ENCODE measurements at regions not wholly inside any gene's neighbourhood (a gene's known extent, or its start where the extent isn't known, plus 50 kb on each side); places are given as distances from the start of the nearest gene placed in this dataset.

DNA sequence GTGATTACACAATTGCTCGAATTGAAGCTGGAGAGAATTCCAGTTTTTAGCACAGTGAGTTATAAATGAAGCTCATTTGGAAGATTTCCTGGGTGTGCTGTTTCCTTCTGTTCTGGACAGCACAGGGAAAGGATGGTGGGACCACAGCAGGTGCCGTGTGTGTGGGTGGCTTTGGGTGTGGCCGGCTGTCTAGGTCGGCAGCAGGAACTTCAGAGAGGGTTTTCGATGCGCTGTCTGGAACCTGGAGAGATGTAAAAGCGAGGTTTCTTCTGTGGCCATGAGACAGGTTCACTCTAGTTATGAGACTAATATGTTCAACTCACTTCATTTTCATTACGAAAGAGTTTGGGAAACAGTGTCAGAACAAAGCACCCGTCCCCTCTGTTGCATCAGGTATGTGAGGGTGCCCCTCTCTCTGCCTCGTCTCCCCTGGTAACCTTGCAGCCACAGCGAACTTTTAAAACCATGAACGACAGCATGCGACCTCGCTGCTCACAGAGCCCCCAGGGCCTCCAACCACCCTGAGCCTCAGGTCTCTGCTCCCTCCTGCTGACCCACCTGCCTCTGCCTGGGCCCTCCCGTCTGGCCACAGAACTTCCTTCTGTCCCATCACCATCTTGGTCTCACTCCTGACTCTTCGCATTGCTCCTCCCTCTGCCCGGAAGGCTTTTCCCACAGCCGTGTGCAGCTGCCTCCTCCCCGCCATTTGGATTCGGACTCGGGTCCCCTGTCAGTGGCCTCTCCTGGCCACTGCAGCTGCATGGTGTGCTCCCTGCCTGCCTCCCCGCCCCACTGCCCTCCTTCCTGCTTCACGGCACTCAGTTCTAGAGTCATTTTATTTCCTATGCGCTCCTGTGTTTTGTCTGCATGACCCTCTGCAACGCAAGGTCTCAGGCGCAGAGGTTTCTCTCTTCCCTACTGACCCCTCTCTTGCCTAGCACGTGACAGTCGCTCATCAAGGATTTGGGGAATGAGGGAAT, 151.2 kb downstream of the NDUFA10 start:
- 85% methylated on average over 28 of the region's 28 CpGs for WGBS
- H3K36me3 ChIP-seq (ENCODE audit: control insufficient read depth in 4 of 4, insufficient read depth in 3 of 4, low read depth in 1 of 4, low read length in 3 of 4) = no peaks in the 10 kb centered on the region
- DNase-seq (ENCODE audit: low spot score) = peak; percentile 16
- no peak overlapping the region for H3K27ac ChIP-seq (ENCODE audit: low read depth in 1 of 2, low read length in 2 of 2)
- H3K9me3 ChIP-seq (ENCODE audit: control insufficient read depth in 4 of 4, low read length in 3 of 4) = no peaks in the 10 kb centered on the region
- H3K9ac ChIP-seq (ENCODE audit: low read depth in 1 of 2, low read length in 2 of 2) = no peak overlapping the region
- H3K27me3 ChIP-seq (ENCODE audit: control insufficient read depth in 4 of 4, insufficient read depth in 4 of 4, low read length in 3 of 4) = no peaks in the 10 kb centered on the region
- no peaks in the 10 kb centered on the region for H3K4me1 ChIP-seq (ENCODE audit: control insufficient read depth in 4 of 4, insufficient read depth in 4 of 4, low read length in 3 of 4)
- TF ChIP-seq, protein P1, sequence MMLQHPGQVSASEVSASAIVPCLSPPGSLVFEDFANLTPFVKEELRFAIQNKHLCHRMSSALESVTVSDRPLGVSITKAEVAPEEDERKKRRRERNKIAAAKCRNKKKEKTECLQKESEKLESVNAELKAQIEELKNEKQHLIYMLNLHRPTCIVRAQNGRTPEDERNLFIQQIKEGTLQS (IDR thresholded peaks at IDR 0.05) = no peak
- no peak for TF ChIP-seq HNF4G (IDR thresholded peaks at IDR 0.05)
- no peak for TF ChIP-seq RXRA (IDR thresholded peaks at IDR 0.05)
- TF ChIP-seq SP1 (IDR thresholded peaks at IDR 0.05) = no peak
- TF ChIP-seq, protein P2, sequence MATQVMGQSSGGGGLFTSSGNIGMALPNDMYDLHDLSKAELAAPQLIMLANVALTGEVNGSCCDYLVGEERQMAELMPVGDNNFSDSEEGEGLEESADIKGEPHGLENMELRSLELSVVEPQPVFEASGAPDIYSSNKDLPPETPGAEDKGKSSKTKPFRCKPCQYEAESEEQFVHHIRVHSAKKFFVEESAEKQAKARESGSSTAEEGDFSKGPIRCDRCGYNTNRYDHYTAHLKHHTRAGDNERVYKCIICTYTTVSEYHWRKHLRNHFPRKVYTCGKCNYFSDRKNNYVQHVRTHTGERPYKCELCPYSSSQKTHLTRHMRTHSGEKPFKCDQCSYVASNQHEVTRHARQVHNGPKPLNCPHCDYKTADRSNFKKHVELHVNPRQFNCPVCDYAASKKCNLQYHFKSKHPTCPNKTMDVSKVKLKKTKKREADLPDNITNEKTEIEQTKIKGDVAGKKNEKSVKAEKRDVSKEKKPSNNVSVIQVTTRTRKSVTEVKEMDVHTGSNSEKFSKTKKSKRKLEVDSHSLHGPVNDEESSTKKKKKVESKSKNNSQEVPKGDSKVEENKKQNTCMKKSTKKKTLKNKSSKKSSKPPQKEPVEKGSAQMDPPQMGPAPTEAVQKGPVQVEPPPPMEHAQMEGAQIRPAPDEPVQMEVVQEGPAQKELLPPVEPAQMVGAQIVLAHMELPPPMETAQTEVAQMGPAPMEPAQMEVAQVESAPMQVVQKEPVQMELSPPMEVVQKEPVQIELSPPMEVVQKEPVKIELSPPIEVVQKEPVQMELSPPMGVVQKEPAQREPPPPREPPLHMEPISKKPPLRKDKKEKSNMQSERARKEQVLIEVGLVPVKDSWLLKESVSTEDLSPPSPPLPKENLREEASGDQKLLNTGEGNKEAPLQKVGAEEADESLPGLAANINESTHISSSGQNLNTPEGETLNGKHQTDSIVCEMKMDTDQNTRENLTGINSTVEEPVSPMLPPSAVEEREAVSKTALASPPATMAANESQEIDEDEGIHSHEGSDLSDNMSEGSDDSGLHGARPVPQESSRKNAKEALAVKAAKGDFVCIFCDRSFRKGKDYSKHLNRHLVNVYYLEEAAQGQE (IDR thresholded peaks at IDR 0.05) = no peak
- TF ChIP-seq FOXA1 (IDR thresholded peaks at IDR 0.05) = no peak
- TF ChIP-seq, protein P3, sequence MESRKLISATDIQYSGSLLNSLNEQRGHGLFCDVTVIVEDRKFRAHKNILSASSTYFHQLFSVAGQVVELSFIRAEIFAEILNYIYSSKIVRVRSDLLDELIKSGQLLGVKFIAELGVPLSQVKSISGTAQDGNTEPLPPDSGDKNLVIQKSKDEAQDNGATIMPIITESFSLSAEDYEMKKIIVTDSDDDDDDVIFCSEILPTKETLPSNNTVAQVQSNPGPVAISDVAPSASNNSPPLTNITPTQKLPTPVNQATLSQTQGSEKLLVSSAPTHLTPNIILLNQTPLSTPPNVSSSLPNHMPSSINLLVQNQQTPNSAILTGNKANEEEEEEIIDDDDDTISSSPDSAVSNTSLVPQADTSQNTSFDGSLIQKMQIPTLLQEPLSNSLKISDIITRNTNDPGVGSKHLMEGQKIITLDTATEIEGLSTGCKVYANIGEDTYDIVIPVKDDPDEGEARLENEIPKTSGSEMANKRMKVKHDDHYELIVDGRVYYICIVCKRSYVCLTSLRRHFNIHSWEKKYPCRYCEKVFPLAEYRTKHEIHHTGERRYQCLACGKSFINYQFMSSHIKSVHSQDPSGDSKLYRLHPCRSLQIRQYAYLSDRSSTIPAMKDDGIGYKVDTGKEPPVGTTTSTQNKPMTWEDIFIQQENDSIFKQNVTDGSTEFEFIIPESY (IDR thresholded peaks at IDR 0.05) = no peak
- no peak for TF ChIP-seq GABPA (IDR thresholded peaks at IDR 0.05 in 1 of 2, conservative IDR thresholded peaks at IDR 0.05 in 1 of 2)
- TF ChIP-seq HNF4A (conservative IDR thresholded peaks at IDR 0.05) = no peak
- H3K4me3 ChIP-seq (ENCODE audit: low read depth in 1 of 3, low read length in 3 of 3) = no peak overlapping the region

DNA sequence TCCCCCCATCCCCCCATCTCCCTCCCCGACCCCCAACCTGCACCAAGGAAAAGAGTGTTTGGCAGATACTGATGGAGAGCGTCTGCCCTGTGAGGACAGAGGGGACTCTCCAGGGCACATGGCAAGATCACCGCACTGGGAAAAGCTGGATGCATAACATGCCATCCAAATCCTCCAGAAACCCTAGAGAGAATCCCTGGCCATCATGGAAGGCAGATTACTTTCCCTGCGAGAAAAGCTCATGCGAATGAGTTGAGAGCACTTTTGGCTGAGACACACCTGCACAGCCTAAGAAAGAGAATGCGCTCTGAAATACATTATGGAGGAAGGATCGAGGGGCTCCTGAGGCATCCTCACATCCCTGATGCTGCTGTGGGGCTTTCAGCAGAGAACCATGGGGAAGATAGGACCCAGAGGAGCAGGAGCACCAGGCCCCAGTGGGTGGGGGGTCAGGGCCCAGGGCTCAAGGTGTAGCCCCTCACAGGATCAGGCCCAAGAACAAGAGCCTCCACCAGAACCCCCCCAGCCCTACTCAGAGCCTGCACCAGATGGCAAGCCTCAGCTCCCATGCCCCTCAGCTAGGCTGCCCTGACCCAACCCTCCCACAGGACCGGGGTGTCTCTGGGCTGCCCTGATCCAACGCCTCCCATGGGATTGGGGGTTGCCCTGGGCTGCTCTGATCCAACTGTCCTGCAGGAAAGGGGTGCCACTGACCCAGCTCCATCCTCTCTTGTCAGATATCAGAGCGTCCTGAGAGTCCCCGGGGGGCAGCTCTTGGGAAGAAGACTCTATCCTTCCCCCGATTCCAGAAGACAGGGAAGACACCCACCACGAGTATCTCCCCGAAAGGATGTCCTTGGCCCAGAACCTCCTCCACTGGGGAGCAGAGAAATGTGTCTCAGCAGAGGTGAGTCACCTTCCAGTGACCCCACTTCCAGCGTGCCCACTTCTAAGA, 153.4 kb downstream of the NDUFA10 start:
- H3K27me3 ChIP-seq (ENCODE audit: control insufficient read depth in 4 of 4, insufficient read depth in 4 of 4, low read length in 3 of 4) = no peaks in the 10 kb centered on the region
- no peaks in the 10 kb centered on the region for H3K4me1 ChIP-seq (ENCODE audit: control insufficient read depth in 4 of 4, insufficient read depth in 4 of 4, low read length in 3 of 4)
- no peak overlapping the region for H3K9ac ChIP-seq (ENCODE audit: low read depth in 1 of 2, low read length in 2 of 2)
- no peak overlapping the region for H3K4me3 ChIP-seq (ENCODE audit: low read depth in 1 of 3, low read length in 3 of 3)
- 75% methylated on average over 15 of the region's 15 CpGs for WGBS
- no peaks in the 10 kb centered on the region for H3K9me3 ChIP-seq (ENCODE audit: control insufficient read depth in 4 of 4, low read length in 3 of 4)
- no peak overlapping the region for H3K27ac ChIP-seq (ENCODE audit: low read depth in 1 of 2, low read length in 2 of 2)
- DNase-seq (ENCODE audit: low spot score) = peak; percentile 16
- no peaks in the 10 kb centered on the region for H3K36me3 ChIP-seq (ENCODE audit: control insufficient read depth in 4 of 4, insufficient read depth in 3 of 4, low read depth in 1 of 4, low read length in 3 of 4)
- TF ChIP-seq SP1 (IDR thresholded peaks at IDR 0.05) (no peak), HNF4A (conservative IDR thresholded peaks at IDR 0.05) (no peak), EGR1 (IDR thresholded peaks at IDR 0.05; ENCODE audit: low read depth in 2 of 2) (no peak), JUND (IDR thresholded peaks at IDR 0.05) (no peak), HNF4G (IDR thresholded peaks at IDR 0.05) (no peak), FOXA2 (IDR thresholded peaks at IDR 0.05) (no peak), GABPA (IDR thresholded peaks at IDR 0.05 in 1 of 2, conservative IDR thresholded peaks at IDR 0.05 in 1 of 2) (no peak), NR2F2 (IDR thresholded peaks at IDR 0.05) (no peak), YY1 (IDR thresholded peaks at IDR 0.05) (no peak), RAD21 (IDR thresholded peaks at IDR 0.05) (no peak), RXRA (IDR thresholded peaks at IDR 0.05) (no peak), TAF1 (conservative IDR thresholded peaks at IDR 0.05) (no peak)
- TF ChIP-seq, protein P1 (IDR thresholded peaks at IDR 0.05) = no peak
- TF ChIP-seq, protein P3 (IDR thresholded peaks at IDR 0.05) = no peak
- TF ChIP-seq, protein P4, sequence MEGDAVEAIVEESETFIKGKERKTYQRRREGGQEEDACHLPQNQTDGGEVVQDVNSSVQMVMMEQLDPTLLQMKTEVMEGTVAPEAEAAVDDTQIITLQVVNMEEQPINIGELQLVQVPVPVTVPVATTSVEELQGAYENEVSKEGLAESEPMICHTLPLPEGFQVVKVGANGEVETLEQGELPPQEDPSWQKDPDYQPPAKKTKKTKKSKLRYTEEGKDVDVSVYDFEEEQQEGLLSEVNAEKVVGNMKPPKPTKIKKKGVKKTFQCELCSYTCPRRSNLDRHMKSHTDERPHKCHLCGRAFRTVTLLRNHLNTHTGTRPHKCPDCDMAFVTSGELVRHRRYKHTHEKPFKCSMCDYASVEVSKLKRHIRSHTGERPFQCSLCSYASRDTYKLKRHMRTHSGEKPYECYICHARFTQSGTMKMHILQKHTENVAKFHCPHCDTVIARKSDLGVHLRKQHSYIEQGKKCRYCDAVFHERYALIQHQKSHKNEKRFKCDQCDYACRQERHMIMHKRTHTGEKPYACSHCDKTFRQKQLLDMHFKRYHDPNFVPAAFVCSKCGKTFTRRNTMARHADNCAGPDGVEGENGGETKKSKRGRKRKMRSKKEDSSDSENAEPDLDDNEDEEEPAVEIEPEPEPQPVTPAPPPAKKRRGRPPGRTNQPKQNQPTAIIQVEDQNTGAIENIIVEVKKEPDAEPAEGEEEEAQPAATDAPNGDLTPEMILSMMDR (IDR thresholded peaks at IDR 0.05; ENCODE audit: low read depth, low read length, missing input control) = no peak

All from liver (tissue), 8 donors.